Hypothalamus (tissue), 51 donors: ENCODE measurements at regions not wholly inside any gene's neighbourhood (a gene's known extent, or its start where the extent isn't known, plus 50 kb on each side); places are given as distances from the start of the nearest gene placed in this dataset.
A peak's percentile ranks its signal among the peaks of the same experiment; 100 is the strongest.

Experiments
- DNase-seq, 51 donors: peaks; one replicate each; lab custom pipeline; 2025; lab: John Stamatoyannopoulos, UW

DNA sequence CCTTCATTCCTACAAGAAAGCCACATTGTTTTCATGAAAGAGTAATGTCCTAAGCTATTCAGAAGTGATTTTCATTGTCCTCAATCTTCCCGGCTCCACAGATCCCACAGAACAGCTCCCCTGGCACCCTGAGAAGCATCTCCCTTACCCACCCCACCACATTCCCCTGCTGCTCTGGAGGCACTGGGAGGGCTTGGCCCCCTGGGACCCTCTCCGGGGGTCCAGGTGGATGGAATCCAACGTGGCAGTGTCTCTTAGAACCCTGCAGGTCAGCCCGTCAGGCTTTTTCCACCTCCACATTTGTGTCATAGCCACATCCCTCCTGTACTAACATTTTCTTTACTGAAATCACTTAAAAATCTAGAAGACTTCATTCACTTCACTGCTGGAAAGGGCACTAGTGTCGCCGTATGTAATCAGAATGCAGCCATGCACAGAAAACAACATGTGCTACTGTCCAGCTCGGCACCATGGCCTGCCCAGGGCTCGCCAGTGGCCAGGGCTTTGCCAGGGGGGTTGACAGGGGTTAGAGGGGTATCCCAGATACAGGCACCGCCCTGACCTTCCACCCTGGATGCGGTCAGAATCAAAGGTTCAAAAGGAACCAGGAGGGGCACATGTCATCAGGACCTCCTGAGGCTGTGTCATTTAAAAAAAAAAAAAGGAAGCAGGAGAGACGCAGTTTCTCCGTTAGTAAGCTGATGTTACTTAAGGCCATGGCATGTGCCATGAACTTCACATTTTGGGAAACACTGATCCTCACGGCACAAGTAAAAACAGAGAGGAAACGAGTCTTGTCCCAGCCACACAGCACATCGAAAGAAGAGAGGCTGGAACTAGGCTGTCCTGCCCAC, 106.3 kb downstream of the LSM3 start:
- no peak for DNase-seq

DNA sequence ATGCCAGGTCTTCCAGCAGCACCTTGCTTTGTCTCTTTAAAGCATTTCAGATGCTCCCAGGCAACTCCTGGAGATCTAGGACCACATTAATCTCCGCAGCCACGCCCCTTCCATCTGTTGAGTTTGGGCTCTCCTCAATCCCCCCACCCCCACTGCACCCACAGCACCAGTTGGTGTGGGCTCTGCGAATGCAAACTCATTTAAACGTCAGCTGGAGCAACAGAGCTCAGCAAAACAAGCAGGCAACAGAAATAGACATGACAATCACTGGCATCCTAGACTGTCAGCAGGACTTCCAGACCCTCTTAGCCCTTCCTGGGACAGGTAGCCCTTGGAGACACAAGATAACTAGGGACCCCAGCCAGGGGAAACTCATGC, 106.9 kb downstream of the LSM3 start:
- DNase-seq, result no peak

DNA sequence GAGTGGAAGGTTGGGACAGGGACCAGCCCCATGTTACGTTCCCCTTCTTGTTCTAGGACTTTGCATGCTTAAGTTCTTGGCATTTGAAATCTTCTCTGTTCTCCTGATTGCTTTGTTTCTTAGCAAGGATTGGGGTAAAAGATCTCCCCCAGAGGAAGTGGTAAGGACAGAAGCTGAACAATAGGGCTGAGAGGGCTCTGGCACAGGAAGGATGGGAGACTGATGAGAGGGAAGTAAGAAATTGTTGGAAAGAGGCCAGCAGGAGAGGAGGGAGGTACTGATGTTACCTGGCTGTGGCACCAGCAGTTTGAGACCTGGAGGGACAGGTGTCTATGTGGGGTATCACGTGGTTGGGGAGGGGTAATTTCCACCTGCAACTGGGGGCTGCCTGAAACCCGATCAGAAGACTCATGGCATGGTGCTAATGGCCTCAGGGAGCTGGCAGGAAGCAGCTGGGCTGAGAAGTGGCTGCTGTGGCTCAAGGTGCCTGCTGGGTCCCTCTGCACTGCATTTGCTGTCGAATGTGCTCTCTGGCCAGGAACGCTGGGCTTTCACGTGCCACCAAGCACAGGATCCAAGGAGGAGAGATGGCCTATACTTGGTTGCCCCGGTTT, 108.4 kb downstream of the LSM3 start:
- no peak for DNase-seq

DNA sequence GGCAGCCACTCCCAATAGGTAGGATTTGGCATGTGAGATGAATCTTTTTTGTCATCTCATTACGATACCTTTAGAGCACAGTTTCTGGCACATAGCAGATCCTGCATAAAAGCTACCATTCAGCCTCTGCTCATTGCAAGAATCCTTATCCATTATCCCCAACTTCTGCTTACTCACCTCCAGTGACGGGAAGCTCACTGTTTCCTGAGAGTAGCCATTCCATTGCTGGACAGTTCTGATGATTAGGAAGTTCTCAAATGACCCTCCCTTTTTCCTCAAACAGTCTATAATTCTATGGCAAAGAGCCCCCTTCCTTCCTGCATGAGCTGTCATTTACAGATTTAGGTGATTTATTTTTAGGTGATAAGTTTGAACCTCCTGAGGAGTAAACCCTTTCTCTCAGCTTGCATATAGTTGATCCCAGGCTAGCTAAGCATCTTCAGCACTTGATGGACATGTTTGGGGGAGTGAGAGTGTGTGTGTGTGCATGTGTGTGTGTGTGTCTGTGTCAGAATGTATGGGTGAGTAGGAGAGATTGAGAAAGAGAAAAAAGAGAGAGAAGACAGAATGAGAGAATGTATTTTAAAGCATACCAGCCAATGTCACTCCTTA, 109.7 kb downstream of the LSM3 start:
- DNase-seq, result no peak

DNA sequence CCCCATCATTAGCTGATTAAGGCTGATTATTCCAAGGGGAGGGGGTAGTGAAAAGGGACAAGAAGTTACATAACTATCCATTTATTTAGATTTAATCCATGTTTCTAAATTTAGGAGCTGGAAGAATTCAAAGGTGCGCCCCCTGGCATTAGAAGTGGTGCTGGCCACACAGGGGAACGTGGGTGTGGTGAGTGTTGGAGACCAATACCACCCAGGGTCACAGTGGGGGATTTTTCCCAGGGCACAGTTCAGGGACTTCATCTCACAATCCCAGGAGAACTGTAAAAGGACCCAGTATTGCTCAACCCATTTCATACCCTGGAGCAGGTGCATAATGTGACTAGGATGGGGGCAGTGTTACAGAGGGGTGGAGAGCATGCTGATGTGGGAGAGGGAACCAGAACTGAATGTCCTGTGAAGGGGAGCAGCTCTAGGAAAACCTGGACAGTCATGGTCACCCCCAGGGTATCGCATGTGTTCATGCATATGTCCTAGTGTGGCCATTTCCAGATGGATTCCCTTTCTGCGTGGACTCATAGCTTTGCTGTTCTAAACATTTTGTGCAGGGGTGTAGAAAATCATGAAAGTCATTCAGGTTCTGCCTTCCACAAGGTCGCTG, 110.3 kb downstream of the LSM3 start:
- DNase-seq, result no peak

DNA sequence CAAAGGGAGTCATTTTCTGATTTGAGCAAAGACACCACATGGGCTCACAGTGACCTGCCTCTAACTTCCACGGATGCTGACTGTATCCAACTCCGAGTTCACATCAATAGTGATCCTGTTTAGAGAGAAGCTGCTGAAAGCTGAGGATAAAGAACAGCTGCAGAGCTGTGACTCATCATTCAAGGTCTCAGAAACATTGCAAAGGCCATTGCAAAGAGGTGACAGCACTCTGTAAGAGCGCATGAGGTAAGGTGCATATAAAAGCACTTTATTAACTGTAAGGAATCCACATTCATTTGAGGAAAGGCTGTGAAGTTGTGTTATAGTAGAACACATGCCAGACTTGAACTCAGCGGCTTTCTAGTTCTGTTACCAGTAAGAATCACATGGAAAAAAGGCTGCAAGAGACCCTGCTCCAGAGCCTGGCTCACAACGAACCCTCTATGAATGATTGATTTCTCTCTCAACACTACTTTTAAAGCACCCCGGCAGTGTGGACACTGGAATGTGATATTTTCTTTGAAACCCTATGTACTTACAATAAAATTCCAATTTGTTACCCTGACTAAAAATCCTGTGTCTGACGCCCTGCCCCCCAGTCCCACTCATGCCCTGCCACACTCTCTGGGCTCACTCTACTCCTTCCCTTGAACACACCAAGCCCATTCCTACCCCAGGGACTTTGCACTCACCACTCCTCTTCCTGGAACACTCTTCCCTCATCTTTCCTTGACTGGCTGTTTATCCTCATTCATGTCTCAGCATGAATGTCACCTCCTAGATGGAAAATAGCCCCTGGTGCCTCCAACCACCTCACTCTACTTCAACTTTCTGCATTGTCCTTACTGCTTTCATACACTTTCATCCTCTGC, 111.2 kb downstream of the LSM3 start:
- peak in 2 of 51 donors; percentile 7 for DNase-seq

DNA sequence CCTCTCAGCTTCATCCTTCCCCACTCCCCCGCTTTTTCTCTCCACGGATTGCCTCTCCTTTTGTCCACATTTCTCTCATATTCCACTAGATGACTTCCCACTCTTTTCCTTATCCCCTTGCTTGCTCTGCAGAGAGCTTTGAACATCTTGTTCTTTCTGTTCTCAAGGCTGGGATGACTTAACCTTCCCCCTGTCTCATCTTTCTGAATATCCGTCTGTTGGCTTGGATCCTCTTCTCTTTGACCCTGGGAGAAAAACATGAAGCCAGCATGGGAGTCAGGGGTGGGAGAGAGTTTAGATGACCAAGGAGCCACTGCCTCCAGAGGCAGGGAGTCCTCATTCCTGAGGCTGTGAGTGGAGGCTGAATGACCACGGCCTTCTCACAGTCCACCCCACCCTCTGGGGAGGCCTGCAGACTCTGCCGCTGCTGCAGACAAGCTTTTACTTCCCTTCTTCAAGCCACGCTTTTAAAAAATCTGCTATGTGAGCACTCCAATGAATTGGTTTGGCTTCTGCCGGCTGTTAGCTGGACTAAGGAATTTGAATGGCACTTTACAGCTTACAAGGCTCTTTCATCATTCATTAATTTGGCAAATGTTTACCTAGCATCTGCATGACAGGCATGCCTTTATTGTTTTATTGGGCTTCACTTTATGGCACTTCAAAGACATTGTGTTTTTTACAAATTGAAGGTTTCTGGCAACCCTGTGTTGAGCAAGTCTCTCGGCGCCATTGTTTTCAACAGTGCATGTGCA, 111.6 kb upstream of the SLC6A6 start:
- no peak for DNase-seq

DNA sequence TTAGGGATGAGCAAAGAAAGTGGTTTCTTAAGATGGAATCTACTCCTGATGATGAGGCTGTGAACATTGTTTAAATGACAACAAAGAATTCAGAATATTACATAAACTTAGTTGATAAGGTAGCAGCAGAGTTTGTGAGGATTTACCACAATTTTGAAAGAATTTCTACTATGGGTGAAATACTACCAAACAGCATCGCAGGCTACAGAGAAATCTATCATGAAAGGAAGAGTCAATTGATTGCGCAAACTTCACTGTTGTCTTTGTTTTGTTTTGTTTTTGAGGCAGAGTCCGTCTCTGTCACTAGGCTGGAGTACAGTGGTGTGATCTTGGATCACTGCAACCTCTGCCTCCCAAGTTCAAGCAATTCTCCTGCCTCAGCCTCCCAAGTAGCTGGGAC, 107.4 kb upstream of the SLC6A6 start:
- no peak for DNase-seq

DNA sequence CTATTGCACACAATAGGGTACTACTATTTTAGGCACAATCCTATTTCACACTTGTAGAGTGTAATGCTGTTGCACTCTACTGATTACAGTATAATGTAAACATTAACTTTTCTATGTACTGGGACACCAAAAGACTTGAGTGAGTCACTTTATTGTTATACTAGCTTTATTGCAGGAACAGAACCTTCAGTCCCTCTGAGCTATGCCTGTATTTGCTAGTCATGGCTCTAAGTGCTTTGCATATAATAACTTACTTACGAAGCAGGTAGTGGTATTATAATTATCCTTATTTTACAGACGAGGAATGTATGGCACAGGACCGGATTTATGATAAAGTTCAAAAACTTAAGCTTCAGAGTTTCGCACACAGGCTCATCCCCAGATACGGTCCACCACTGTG, 106.6 kb upstream of the SLC6A6 start:
- no peak for DNase-seq

DNA sequence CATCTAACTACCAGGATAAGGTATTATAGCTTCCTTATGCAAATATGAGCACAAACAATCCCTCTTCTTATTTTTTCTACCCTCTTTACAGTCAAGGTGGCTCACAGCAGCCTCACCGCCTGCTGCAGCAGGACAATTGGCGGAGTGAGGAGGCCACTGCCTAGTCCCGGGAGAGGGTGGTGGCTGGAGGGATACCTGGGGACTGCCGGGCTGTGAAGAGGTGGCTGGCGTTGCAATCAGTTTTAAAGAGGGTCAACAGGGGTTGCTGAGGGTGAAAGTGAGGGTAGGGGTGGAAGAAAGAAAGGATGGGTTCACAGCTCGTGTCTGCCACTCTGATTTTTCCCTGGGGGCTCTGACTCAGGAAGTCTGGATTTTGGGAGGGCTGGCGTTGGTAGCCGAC, 105.1 kb upstream of the SLC6A6 start:
- no peak for DNase-seq

DNA sequence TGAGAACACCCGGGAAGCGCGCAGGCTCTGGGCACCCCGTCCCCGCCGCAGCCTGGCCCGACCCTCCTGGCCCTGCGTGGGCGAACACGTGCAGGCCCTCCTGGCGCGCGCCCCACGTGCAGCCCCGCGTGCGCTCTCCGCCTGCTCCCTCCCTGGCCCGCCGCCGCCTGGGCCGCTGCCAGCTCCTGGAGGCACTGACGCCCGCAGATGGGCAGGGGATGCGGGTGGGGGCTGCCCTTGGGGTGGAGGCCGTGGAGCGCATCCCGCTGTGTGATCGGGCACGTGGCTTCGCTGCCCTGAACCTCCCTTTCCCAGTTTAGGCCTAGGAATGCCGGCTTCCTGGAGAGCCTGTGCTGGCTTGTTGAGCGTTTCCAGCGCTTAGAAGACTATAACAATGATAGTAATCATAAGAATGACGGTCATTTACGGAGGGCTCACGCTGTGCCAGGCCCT, 104.6 kb upstream of the SLC6A6 start:
- peak in 36 of 51 donors; percentile 1 to 78 (median 32) for DNase-seq

DNA sequence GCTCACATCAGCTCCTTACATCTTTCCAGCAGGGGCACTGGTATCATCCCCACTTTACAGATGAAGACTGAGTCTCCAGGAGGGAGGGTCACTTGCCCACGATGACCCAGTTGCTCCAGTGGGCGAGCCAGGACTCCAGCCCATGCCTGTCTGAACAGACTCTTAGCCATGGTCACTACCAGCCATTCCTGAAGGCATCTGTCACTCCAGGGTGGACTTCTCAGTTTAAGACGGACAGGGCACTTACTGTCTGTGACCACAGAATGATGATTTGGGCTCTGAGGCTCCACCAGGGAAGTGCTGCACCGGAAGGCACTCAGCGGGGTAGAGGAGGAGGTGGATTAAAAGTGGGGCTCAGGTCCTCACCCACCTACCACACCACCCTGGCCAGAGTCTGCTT, 104.0 kb upstream of the SLC6A6 start:
- no peak for DNase-seq

DNA sequence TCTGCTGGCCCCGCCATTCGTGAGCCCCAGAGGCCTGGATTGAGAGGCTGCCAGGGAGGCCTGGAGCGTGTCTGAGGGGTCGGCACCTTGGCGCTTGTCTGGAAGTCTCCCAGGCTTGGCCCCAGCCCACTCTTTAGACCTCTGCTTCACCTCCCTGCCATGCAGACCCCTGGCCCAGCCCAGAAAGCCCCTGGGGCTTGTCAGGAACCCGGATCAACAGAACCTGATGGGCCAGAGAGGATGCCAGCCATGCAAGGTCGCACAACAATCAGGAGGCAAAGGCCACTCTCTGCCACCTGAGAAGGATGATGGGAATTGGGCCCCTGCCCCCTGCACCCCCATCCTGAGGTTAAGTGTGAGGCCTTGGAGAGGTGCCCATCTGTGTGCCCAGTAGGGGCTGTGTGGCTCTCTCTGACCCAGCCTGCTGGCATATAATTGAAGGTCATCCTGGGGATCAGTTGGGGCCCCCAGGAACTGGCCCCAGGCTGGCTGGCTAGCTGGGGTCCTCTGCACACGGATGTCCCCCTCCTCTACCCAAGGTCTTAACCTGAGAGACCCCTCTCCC, 103.3 kb upstream of the SLC6A6 start:
- no peak for DNase-seq

DNA sequence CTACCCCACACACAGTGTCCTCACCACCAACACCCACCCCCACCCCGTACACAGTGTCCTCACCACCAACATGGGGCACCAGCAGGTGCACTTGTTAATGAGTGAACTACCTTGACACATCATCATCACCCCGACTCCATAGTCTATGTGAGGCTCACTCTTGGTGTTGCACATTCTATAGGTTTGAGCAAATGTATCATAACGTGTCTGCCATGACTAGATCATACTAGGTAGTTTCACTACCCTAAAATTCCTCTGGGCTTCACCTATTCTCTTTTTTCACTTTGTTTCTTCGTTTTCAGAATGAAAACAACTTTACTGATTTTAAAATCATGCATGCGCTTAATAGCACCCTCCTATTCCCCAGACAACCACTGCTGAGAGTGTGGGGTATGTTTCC, 102.6 kb upstream of the SLC6A6 start:
- no peak for DNase-seq

DNA sequence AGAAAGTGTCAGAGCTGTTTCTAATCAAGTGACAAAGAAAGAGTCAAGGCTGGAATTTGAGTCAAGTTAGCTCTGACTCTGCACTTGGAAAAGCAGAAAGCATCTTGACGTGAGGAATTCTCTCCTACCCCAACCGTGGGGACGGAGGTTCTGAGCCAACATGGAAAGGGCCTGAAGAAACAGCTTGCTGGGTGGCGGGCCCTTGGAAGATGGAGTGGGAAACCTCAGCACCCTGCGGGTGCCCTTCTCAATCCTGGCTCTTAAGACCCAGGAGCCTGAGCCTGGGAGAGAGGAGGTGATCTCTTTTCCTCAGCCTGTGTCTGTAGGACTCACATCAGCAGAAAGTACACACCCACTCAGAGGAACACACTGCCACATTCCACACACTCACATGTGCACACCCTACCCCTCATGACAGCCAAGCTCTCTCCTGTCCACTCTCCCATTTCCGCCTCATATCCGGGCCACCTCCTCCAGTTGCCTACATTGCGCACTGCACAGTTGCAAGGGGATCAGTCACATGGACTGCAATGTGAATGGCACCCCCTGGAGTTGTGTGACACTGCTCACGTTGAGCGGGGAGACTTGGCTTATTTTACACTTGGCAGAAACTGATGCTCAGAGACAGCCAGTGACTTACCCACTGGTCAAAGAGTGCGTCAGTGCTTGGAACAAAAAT, 101.5 kb upstream of the SLC6A6 start:
- no peak for DNase-seq

DNA sequence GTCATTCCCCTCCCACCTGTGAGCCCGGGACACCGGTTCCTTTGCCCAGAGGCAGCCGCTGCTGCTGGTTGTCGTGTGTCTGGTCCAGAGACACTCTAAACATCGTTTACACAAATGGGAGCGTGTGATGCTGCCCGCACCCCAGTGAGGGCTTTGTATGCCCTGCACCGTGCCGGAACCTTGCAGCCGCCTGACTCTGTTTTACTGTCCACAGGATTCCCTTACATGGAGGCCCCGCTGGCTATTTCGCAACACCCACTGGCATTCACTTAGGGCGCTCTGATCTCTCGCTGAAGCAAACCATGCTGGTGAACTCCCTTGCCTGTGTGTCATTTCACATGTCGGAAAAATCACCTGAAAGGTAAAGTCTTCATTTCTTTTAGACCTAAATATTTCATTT, 100.8 kb upstream of the SLC6A6 start:
- DNase-seq, result no peak

DNA sequence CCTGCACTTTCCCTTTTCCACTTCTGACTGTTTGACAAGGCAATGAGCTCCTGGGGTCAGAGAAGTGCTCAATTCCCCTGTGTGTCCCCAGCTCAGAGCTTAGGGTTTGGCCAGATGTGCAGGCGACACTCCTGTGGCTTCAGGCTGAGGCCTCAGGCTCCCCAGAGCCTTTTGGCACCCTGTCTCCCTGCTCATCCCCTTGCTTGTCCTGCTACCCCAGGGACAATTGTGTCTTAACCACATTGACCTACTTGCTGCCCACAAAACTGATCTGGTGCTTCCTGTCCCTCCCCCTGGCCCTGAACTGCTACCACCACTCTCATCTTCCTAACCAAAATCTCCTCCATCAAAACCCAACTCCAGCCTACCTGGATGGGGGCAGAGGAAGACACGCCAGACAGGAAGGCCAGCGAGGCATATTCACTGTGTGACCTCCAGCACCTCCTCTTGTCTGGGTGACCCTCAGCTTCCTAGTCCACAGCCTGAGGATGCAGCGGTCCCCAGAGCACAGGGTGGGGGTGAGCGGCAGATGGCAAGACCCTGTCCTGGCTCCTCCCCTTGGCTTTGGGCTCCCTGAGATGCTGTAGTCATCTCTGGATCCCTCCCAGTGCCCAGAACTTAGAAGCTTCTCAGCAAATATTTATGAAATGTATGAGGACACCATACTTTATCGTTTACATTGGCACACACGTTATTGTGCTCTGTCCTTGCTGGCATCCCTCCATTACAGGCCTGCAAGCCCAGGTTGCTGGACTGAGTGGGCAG, 98.9 kb upstream of the SLC6A6 start:
- no peak for DNase-seq
